ENCODE measurements at regions not wholly inside any gene's neighbourhood (a gene's known extent, or its start where the extent isn't known, plus 50 kb on each side); places are given as distances from the start of the nearest gene placed in this dataset.

- Histone ChIP-seq H3K36me3 (ENCODE audit: insufficient read depth, low read length) (no peaks in the 10 kb centered on the region), H3K4me1 (ENCODE audit: insufficient read depth, low read length, poor library complexity, severe bottlenecking) (no peaks in the 10 kb centered on the region), H3K9me2 (replicated peaks; ENCODE audit: low read depth, low read length) (no peaks in the 10 kb centered on the region), H2AFZ (ENCODE audit: low read length) (no peak overlapping the region), H3K9me3 (ENCODE audit: insufficient read depth, low read depth, low read length) (no peaks in the 10 kb centered on the region), H3F3A (ENCODE audit: low read depth) (no peaks in the 10 kb centered on the region), H3K9ac (ENCODE audit: low read depth, low read length, poor library complexity, severe bottlenecking) (no peak overlapping the region), H3K4me2 (ENCODE audit: low read depth, low read length, poor library complexity, severe bottlenecking) (no peak overlapping the region), H3K27me3 (ENCODE audit: insufficient read depth, low read length, poor library complexity, severe bottlenecking) (no peaks in the 10 kb centered on the region), H3K79me2 (ENCODE audit: insufficient read depth, low read length) (no peaks in the 10 kb centered on the region), H3K4me3 (ENCODE audit: low read length, poor library complexity, severe bottlenecking) (no peak overlapping the region), H4K20me1 (ENCODE audit: insufficient read depth, low read length, poor library complexity, severe bottlenecking) (no peaks in the 10 kb centered on the region)
- TF ChIP-seq CTCF (conservative IDR thresholded peaks at IDR 0.05; ENCODE audit: low read length): no peak
- TF ChIP-seq EZH2phosphoT487 (IDR thresholded peaks at IDR 0.05; ENCODE audit: borderline replicate concordance): no peak
These were observed 310.0 kb downstream of the HRH4 start for GRCh38 chr18:24770311-24771024.

GRCh38 chr18:24771300-24771699 lies 310.9 kb downstream of the HRH4 start:
- H3K4me1 ChIP-seq (ENCODE audit: insufficient read depth, low read length, poor library complexity, severe bottlenecking): no peaks in the 10 kb centered on the region
- no peak for TF ChIP-seq CTCF (conservative IDR thresholded peaks at IDR 0.05; ENCODE audit: low read length)
- TF ChIP-seq EZH2phosphoT487 (IDR thresholded peaks at IDR 0.05; ENCODE audit: borderline replicate concordance): no peak

DNA sequence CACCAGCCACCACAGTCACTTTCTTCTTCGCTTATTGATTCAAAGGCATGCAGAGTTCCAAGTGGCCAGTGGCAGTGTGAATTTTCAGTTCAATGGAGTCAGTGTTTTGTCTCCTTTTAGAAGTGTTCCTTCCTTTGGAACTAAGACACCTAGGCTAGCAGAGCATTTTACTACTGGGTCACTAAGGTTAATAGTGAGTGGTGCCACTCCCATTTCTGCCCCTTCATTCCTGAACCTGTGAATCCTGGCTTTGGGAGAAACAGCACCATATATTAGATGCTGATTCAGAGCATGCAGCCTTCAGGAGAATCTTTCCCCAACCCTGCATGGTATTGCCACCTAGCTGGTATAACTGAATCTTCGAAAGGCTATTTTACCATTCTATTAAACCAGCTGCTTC lies 312.7 kb downstream of the HRH4 start:
- Histone ChIP-seq H3K4me2 (ENCODE audit: low read depth, low read length, poor library complexity, severe bottlenecking) (no peak overlapping the region), H3K79me2 (ENCODE audit: insufficient read depth, low read length) (no peaks in the 10 kb centered on the region), H3K9me3 (ENCODE audit: insufficient read depth, low read depth, low read length) (no peaks in the 10 kb centered on the region), H3K27me3 (ENCODE audit: insufficient read depth, low read length, poor library complexity, severe bottlenecking) (no peaks in the 10 kb centered on the region), H3K9ac (ENCODE audit: low read depth, low read length, poor library complexity, severe bottlenecking) (no peak overlapping the region), H2AFZ (ENCODE audit: low read length) (no peak overlapping the region), H4K20me1 (ENCODE audit: insufficient read depth, low read length, poor library complexity, severe bottlenecking) (no peaks in the 10 kb centered on the region), H3K4me3 (ENCODE audit: low read length, poor library complexity, severe bottlenecking) (no peak overlapping the region), H3K4me1 (ENCODE audit: insufficient read depth, low read length, poor library complexity, severe bottlenecking) (no peaks in the 10 kb centered on the region), H3K36me3 (ENCODE audit: insufficient read depth, low read length) (no peaks in the 10 kb centered on the region), H3K9me2 (replicated peaks; ENCODE audit: low read depth, low read length) (no peaks in the 10 kb centered on the region), H3F3A (ENCODE audit: low read depth) (no peaks in the 10 kb centered on the region)
- TF ChIP-seq CTCF (conservative IDR thresholded peaks at IDR 0.05; ENCODE audit: low read length) (no peak), EZH2phosphoT487 (IDR thresholded peaks at IDR 0.05; ENCODE audit: borderline replicate concordance) (no peak)

More at GRCh38 chr18:24771300-24771699, 310.9 kb downstream of the HRH4 start:
- Histone ChIP-seq H4K20me1 (ENCODE audit: insufficient read depth, low read length, poor library complexity, severe bottlenecking) (no peaks in the 10 kb centered on the region), H3F3A (ENCODE audit: low read depth) (no peaks in the 10 kb centered on the region), H3K4me3 (ENCODE audit: low read length, poor library complexity, severe bottlenecking) (no peak overlapping the region), H3K9me2 (replicated peaks; ENCODE audit: low read depth, low read length) (no peaks in the 10 kb centered on the region), H3K9me3 (ENCODE audit: insufficient read depth, low read depth, low read length) (no peaks in the 10 kb centered on the region), H3K9ac (ENCODE audit: low read depth, low read length, poor library complexity, severe bottlenecking) (no peak overlapping the region), H2AFZ (ENCODE audit: low read length) (no peak overlapping the region), H3K27me3 (ENCODE audit: insufficient read depth, low read length, poor library complexity, severe bottlenecking) (no peaks in the 10 kb centered on the region), H3K79me2 (ENCODE audit: insufficient read depth, low read length) (no peaks in the 10 kb centered on the region), H3K4me2 (ENCODE audit: low read depth, low read length, poor library complexity, severe bottlenecking) (no peak overlapping the region), H3K36me3 (ENCODE audit: insufficient read depth, low read length) (no peaks in the 10 kb centered on the region)

All from Loucy (cell line).